SK-N-SH (cell line): ENCODE measurements at regions not wholly inside any gene's neighbourhood (a gene's known extent, or its start where the extent isn't known, plus 50 kb on each side); places are given as distances from the start of the nearest gene placed in this dataset.

Experiments used
- CTCF ChIA-PET: fragments of 300-600, 350-600 bp; formaldehyde crosslinking; extraction: SDS; loops from one replicate; lab custom pipeline; 2021; lab: Yijun Ruan, JAX
- POLR2A ChIA-PET: fragments of 350-600 bp; sonication (Branson Sonifier 250); formaldehyde crosslinking; extraction: SDS; loops from one replicate; lab custom pipeline; 2020; ENCODE audit warnings: antibody characterized with exemption, inconsistent platforms; lab: Yijun Ruan, JAX
- DNase-seq: peaks from one replicate; pipeline ENCODE4 v3.0.0; 2012
- H2AFZ ChIP-seq: fragments of 200-600 bp; sonication (generic); 2 replicates; pipeline ENCODE4 v1.8.1; 2016; ENCODE audit warnings: antibody characterized with exemption, mild to moderate bottlenecking, low read depth
- H3F3A ChIP-seq: fragments of 200-600 bp; sonication (generic); replicated peaks from 2 replicates; pipeline ENCODE3; 2016; ENCODE audit warnings: antibody characterized with exemption, mild to moderate bottlenecking; ENCODE audit not compliant: insufficient read depth
- H3K27ac ChIP-seq, 2 experiments: fragments of 200-500 bp in 1 of 2; fragments of 200-600 bp in 1 of 2; sonication (Bioruptor generic) in 1 of 2; sonication (generic), shearing (Covaris generic) in 1 of 2; 2 replicates each; pipeline versions ENCODE4 v1.5.1 to v1.6.1; 2014 to 2016; ENCODE audit warnings: low read depth in 2 of 2, inconsistent platforms in 1 of 2, low read length in 1 of 2, mild to moderate bottlenecking in 1 of 2, mixed read lengths in 1 of 2
- H3K27me3 ChIP-seq: fragments of 200-600 bp; sonication (generic), shearing (Covaris generic); 2 replicates; pipeline ENCODE4 v1.6.1; 2016; ENCODE audit warnings: mixed run types; ENCODE audit not compliant: insufficient read depth
- H3K36me3 ChIP-seq, 2 experiments: fragments of 200-500 bp in 1 of 2; fragments of 200-600 bp in 1 of 2; sonication (Bioruptor generic) in 1 of 2; sonication (generic) in 1 of 2; replicated peaks in 1 of 2; 2 replicates each; pipeline versions ENCODE3 to v1.5.1; 2014 to 2016; ENCODE audit warnings: low read length in 1 of 2, mild to moderate bottlenecking in 1 of 2; ENCODE audit not compliant: insufficient read depth in 2 of 2, control insufficient read depth in 1 of 2
- H3K4me1 ChIP-seq, 2 experiments: fragments of 200-500 bp in 1 of 2; fragments of 200-600 bp in 1 of 2; sonication (Bioruptor generic) in 1 of 2; sonication (generic), shearing (Covaris generic) in 1 of 2; 2 replicates each; pipeline versions ENCODE4 v1.5.1 to v1.6.1; 2014 to 2016; ENCODE audit warnings: low read depth in 1 of 2, low read length in 1 of 2, mixed run types in 1 of 2; ENCODE audit not compliant: insufficient read depth in 2 of 2, control insufficient read depth in 1 of 2
- H3K4me2 ChIP-seq: fragments of 200-600 bp; sonication (generic), shearing (Covaris generic); 2 replicates; pipeline ENCODE4 v1.6.1; 2017; ENCODE audit warnings: mixed run types
- H3K4me3 ChIP-seq, 2 experiments: fragments of 200-500 bp in 1 of 2; fragments of 200-600 bp in 1 of 2; sonication (Bioruptor generic) in 1 of 2; sonication (generic), shearing (Covaris generic) in 1 of 2; 2 replicates each; pipeline versions ENCODE4 v1.5.1 to v1.8.1; 2014 to 2016; ENCODE audit warnings: low read depth in 2 of 2, inconsistent platforms in 1 of 2, low read length in 1 of 2, mild to moderate bottlenecking in 1 of 2, mixed read lengths in 1 of 2, moderate library complexity in 1 of 2
- H3K79me2 ChIP-seq: fragments of 200-600 bp; sonication (generic); 2 replicates; pipeline ENCODE4 v1.8.1; 2017; ENCODE audit warnings: mild to moderate bottlenecking; ENCODE audit not compliant: insufficient read depth
- H3K9ac ChIP-seq: fragments of 200-600 bp; sonication (generic); 2 replicates; pipeline ENCODE4 v1.6.1; 2017; ENCODE audit warnings: mixed run types
- H3K9me2 ChIP-seq: fragments of 200-600 bp; sonication (generic); 2 replicates; pipeline ENCODE4 v1.6.1; 2017; ENCODE audit warnings: mixed run types
- H3K9me3 ChIP-seq: fragments of 200-600 bp; sonication (generic); 2 replicates; pipeline ENCODE4 v1.6.1; 2017; ENCODE audit warnings: mixed run types, mild to moderate bottlenecking, moderate library complexity
- H4K20me1 ChIP-seq: fragments of 200-600 bp; sonication (generic); 2 replicates; pipeline ENCODE4 v1.6.1; 2017; ENCODE audit warnings: mild to moderate bottlenecking, mixed run types; ENCODE audit not compliant: insufficient read depth
- CHD2 ChIP-seq: fragments of 150-350 bp; IDR thresholded peaks from 2 replicates; pipeline ENCODE4 v1.6.1; 2018; ENCODE audit warnings: low read length; ENCODE audit not compliant: partially characterized antibody
- EP300 ChIP-seq, 2 experiments: IDR thresholded peaks; 2 replicates each; pipeline versions ENCODE4 v1.4.0 to v1.6.1; 2012; ENCODE audit warnings: borderline replicate concordance in 1 of 2, low read depth in 1 of 2, low read length in 1 of 2
- EZH2phosphoT487 ChIP-seq: fragments of 200-600 bp; sonication (generic); IDR thresholded peaks from 2 replicates; pipeline ENCODE4 v1.6.1; 2017; ENCODE audit warnings: low read depth, mixed run types, mild to moderate bottlenecking, antibody characterized with exemption, moderate library complexity, borderline replicate concordance
- FOSL2 ChIP-seq: IDR thresholded peaks from 2 replicates; pipeline ENCODE4 v1.4.0; 2012; ENCODE audit warnings: low read depth, mild to moderate bottlenecking, moderate library complexity, borderline replicate concordance
- FOXJ3 ChIP-seq: sonication (generic); formaldehyde crosslinking; IDR thresholded peaks from 2 replicates; pipeline ENCODE4 v1.5.1; 2020; ENCODE audit warnings: mild to moderate bottlenecking, missing genetic modification reagents
- FOXM1 ChIP-seq: IDR thresholded peaks from 2 replicates; pipeline ENCODE4 v1.4.0; 2012; ENCODE audit warnings: low read depth, mild to moderate bottlenecking
- GATA2 ChIP-seq: sonication (generic); formaldehyde crosslinking; IDR thresholded peaks from 2 replicates; pipeline ENCODE4 v1.5.0; 2020; ENCODE audit warnings: mild to moderate bottlenecking, missing genetic modification reagents
- MEF2A ChIP-seq: IDR thresholded peaks from 2 replicates; pipeline ENCODE4 v1.4.0; 2012; ENCODE audit warnings: low read depth, borderline replicate concordance
- NRF1 ChIP-seq: IDR thresholded peaks from 2 replicates; pipeline ENCODE4 v1.6.1; 2012; ENCODE audit warnings: low read depth, mild to moderate bottlenecking, low read length
- RAD21 ChIP-seq: IDR thresholded peaks from 2 replicates; pipeline ENCODE4 v1.6.1; 2012; ENCODE audit warnings: mild to moderate bottlenecking, low read length
- RCOR1 ChIP-seq: fragments of 150-350 bp; IDR thresholded peaks from 2 replicates; pipeline ENCODE4 v1.6.1; 2017; ENCODE audit warnings: antibody characterized with exemption, low read length
- RXRA ChIP-seq: IDR thresholded peaks from 2 replicates; pipeline ENCODE4 v1.4.0; 2012; ENCODE audit warnings: low read depth, mild to moderate bottlenecking, borderline replicate concordance
- SIN3A ChIP-seq: IDR thresholded peaks from 2 replicates; pipeline ENCODE4 v1.6.1; 2012; ENCODE audit warnings: low read depth, mild to moderate bottlenecking, low read length, moderate library complexity, borderline replicate concordance
- SMC3 ChIP-seq: IDR thresholded peaks from 2 replicates; pipeline ENCODE4 v1.6.1; 2012; ENCODE audit warnings: low read depth, low read length, improper control_type of control experiment
- TAF1 ChIP-seq: IDR thresholded peaks from 2 replicates; pipeline ENCODE4 v1.6.1; 2012; ENCODE audit warnings: low read depth, mild to moderate bottlenecking, low read length, moderate library complexity, borderline replicate concordance
- WGBS: methylation state at CpG from one replicate; pipeline ENCODE4 v1.1.6; 2017; ENCODE audit warnings: low lambda C conversion rate; 5-methylcytosine and 5-hydroxymethylcytosine counted together
- TF ChIP-seq, protein P1 (sequence below): fragments of 200-600 bp; sonication (generic); IDR thresholded peaks from 2 replicates; pipeline ENCODE4 v1.6.1; 2017; ENCODE audit warnings: antibody characterized with exemption, mild to moderate bottlenecking, moderate library complexity
- TF ChIP-seq, protein P2 (sequence below): IDR thresholded peaks from 2 replicates; pipeline ENCODE4 v1.4.0; 2012; ENCODE audit warnings: low read depth, borderline replicate concordance
- TF ChIP-seq, protein P3 (sequence below): IDR thresholded peaks from 2 replicates; pipeline ENCODE4; 2012
- TF ChIP-seq, protein P4 (sequence below): IDR thresholded peaks from 2 replicates; pipeline ENCODE4 v1.6.1; 2012; ENCODE audit warnings: mild to moderate bottlenecking, low read depth, low read length, moderate library complexity

DNA sequence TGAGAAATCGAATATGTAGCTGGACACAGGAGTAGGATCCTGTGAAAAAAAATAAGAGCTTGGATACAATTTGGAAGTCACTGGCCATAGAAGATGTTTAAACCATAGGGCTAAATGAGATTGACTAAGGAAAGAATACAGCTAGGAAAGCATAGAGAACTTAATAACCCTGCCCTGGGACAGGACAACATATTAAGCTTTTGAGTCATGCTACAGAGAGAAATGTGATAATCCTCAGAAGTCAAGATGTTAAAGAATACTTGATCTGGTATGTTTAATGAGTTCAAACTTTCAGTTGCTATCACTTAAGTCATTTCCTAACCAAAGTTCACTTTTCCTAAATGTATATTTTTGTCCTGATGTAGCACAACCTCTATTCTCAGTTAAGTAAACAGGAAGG, 154.6 kb upstream of the TSHZ2 start (continued):
- no peak for TF ChIP-seq RAD21
- TF ChIP-seq CHD2 = no peak
- no peak for TF ChIP-seq RCOR1

DNA sequence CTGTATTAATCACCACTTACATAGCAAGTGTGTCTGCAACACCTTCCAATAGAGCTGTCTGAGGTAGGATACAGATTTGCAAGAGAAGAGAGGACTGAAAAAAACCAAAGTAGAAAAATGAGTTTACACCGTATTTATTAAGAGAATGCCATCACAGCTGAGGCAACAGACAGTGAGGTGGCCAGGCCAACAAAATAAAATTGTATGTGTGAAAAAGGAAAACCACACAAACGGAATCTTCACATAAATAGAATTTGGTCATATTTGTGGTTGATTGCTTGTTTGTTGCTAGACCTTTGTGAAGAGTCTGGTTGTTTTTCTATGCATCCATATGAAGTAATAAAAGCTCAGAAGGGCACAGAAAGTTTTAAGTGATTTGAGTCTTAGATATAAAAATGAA, 157.8 kb upstream of the TSHZ2 start:
- Histone ChIP-seq H3K4me1 (no peaks in the 10 kb centered on the region), H3K79me2 (no peaks in the 10 kb centered on the region), H3K9me2 (no peaks in the 10 kb centered on the region), H3K27ac (no peak overlapping the region), H3K9me3 (no peaks in the 10 kb centered on the region), H2AFZ (no peak overlapping the region), H3K4me2 (no peak overlapping the region), H3K4me3 (no peak overlapping the region), H3K36me3 (no peaks in the 10 kb centered on the region), H3K27me3 (no peaks in the 10 kb centered on the region), H4K20me1 (no peaks in the 10 kb centered on the region), H3F3A (no peaks in the 10 kb centered on the region), H3K9ac (no peak overlapping the region)
- no peak for TF ChIP-seq FOXM1
- TF ChIP-seq, protein P1, sequence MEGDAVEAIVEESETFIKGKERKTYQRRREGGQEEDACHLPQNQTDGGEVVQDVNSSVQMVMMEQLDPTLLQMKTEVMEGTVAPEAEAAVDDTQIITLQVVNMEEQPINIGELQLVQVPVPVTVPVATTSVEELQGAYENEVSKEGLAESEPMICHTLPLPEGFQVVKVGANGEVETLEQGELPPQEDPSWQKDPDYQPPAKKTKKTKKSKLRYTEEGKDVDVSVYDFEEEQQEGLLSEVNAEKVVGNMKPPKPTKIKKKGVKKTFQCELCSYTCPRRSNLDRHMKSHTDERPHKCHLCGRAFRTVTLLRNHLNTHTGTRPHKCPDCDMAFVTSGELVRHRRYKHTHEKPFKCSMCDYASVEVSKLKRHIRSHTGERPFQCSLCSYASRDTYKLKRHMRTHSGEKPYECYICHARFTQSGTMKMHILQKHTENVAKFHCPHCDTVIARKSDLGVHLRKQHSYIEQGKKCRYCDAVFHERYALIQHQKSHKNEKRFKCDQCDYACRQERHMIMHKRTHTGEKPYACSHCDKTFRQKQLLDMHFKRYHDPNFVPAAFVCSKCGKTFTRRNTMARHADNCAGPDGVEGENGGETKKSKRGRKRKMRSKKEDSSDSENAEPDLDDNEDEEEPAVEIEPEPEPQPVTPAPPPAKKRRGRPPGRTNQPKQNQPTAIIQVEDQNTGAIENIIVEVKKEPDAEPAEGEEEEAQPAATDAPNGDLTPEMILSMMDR = no peak
- TF ChIP-seq FOSL2 = no peak
- TF ChIP-seq, protein P2, sequence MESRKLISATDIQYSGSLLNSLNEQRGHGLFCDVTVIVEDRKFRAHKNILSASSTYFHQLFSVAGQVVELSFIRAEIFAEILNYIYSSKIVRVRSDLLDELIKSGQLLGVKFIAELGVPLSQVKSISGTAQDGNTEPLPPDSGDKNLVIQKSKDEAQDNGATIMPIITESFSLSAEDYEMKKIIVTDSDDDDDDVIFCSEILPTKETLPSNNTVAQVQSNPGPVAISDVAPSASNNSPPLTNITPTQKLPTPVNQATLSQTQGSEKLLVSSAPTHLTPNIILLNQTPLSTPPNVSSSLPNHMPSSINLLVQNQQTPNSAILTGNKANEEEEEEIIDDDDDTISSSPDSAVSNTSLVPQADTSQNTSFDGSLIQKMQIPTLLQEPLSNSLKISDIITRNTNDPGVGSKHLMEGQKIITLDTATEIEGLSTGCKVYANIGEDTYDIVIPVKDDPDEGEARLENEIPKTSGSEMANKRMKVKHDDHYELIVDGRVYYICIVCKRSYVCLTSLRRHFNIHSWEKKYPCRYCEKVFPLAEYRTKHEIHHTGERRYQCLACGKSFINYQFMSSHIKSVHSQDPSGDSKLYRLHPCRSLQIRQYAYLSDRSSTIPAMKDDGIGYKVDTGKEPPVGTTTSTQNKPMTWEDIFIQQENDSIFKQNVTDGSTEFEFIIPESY = no peak
- no peak for TF ChIP-seq RXRA
- TF ChIP-seq, protein P3, sequence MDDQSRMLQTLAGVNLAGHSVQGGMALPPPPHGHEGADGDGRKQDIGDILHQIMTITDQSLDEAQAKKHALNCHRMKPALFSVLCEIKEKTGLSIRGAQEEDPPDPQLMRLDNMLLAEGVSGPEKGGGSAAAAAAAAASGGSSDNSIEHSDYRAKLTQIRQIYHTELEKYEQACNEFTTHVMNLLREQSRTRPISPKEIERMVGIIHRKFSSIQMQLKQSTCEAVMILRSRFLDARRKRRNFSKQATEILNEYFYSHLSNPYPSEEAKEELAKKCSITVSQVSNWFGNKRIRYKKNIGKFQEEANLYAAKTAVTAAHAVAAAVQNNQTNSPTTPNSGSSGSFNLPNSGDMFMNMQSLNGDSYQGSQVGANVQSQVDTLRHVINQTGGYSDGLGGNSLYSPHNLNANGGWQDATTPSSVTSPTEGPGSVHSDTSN = no peak
- TF ChIP-seq GATA2 (CRISPR knock-in tag) = no peak
- TF ChIP-seq NRF1 = no peak
- TF ChIP-seq SIN3A = no peak
- TF ChIP-seq, protein P4, sequence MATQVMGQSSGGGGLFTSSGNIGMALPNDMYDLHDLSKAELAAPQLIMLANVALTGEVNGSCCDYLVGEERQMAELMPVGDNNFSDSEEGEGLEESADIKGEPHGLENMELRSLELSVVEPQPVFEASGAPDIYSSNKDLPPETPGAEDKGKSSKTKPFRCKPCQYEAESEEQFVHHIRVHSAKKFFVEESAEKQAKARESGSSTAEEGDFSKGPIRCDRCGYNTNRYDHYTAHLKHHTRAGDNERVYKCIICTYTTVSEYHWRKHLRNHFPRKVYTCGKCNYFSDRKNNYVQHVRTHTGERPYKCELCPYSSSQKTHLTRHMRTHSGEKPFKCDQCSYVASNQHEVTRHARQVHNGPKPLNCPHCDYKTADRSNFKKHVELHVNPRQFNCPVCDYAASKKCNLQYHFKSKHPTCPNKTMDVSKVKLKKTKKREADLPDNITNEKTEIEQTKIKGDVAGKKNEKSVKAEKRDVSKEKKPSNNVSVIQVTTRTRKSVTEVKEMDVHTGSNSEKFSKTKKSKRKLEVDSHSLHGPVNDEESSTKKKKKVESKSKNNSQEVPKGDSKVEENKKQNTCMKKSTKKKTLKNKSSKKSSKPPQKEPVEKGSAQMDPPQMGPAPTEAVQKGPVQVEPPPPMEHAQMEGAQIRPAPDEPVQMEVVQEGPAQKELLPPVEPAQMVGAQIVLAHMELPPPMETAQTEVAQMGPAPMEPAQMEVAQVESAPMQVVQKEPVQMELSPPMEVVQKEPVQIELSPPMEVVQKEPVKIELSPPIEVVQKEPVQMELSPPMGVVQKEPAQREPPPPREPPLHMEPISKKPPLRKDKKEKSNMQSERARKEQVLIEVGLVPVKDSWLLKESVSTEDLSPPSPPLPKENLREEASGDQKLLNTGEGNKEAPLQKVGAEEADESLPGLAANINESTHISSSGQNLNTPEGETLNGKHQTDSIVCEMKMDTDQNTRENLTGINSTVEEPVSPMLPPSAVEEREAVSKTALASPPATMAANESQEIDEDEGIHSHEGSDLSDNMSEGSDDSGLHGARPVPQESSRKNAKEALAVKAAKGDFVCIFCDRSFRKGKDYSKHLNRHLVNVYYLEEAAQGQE = no peak
- TF ChIP-seq RCOR1 = no peak
- no peak for TF ChIP-seq TAF1
- TF ChIP-seq EP300 (IDR thresholded peaks at IDR 0.05; ENCODE audit: borderline replicate concordance in 1 of 2, low read depth in 1 of 2, low read length in 1 of 2) = no peak
- TF ChIP-seq SMC3 = no peak
- TF ChIP-seq CHD2 = no peak
- no peak for TF ChIP-seq EZH2phosphoT487
- no peak for TF ChIP-seq FOXJ3 (CRISPR knock-in tag)
- TF ChIP-seq MEF2A = no peak
- CTCF ChIA-PET = interaction anchor here (0.8 to 1.0 kb wide), 2 partner anchors 67 to 105 kb away, joined by 3 read pairs; no protein-coding TSS in a partner anchor
- POLR2A ChIA-PET = no interaction called here
- 25% methylated on average over 2 of the region's 2 CpGs for WGBS
- DNase-seq = no peak
